ENCODE measurements at regions not wholly inside any gene's neighbourhood (a gene's known extent, or its start where the extent isn't known, plus 50 kb on each side); places are given as distances from the start of the nearest gene placed in this dataset.

DNA sequence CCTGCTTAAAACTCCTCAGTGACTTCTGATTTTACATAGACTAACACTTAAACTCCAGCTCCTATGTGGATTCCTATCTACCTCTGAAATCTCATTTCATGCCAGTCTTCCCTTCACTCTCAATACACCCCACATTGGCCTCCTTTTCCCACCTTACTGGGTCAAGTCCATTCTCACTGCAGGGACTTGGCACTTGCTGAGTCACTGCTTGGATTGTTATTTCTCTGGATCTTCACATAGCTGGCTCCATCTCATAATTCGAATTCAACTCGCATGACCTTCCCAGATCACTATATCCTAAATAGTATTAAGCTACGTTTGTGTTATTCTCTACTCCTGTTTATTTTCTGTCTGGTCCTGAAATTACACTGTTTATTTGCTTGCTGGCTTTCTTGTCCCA is 59.6 kb upstream of the FRMD4B start:
- Histone ChIP-seq H3K36me3 (no peaks in the 10 kb centered on the region), H3K27me3 (no peaks in the 10 kb centered on the region), H3K27ac (peak overlapping the region in 2 of 4 donors; percentile 28 to 41), H3K4me3 (peak overlapping the region in 2 of 4 donors; percentile 24 to 27), H3K4me1 (peaks cover 0 to 8% (median 0%) of the 10 kb centered on the region in 4 donors), H3K9me3 (no peaks in the 10 kb centered on the region)
- TF ChIP-seq, protein P1, sequence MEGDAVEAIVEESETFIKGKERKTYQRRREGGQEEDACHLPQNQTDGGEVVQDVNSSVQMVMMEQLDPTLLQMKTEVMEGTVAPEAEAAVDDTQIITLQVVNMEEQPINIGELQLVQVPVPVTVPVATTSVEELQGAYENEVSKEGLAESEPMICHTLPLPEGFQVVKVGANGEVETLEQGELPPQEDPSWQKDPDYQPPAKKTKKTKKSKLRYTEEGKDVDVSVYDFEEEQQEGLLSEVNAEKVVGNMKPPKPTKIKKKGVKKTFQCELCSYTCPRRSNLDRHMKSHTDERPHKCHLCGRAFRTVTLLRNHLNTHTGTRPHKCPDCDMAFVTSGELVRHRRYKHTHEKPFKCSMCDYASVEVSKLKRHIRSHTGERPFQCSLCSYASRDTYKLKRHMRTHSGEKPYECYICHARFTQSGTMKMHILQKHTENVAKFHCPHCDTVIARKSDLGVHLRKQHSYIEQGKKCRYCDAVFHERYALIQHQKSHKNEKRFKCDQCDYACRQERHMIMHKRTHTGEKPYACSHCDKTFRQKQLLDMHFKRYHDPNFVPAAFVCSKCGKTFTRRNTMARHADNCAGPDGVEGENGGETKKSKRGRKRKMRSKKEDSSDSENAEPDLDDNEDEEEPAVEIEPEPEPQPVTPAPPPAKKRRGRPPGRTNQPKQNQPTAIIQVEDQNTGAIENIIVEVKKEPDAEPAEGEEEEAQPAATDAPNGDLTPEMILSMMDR (IDR thresholded peaks at IDR 0.05), result no peak
- TF ChIP-seq POLR2A (IDR thresholded peaks at IDR 0.05), result no peak
- TF ChIP-seq EP300 (IDR thresholded peaks at IDR 0.05), result no peak
- no peak for TF ChIP-seq POLR2AphosphoS5 (IDR thresholded peaks at IDR 0.05)
- WGBS, 2 donors, result 67 to 78% methylated on average over 3 of the region's 3 CpGs
- DNase-seq (no peak), ATAC-seq (ENCODE audit: low FRiP score in 2 of 2) (peak in 1 of 2 donors; percentile 8)

DNA sequence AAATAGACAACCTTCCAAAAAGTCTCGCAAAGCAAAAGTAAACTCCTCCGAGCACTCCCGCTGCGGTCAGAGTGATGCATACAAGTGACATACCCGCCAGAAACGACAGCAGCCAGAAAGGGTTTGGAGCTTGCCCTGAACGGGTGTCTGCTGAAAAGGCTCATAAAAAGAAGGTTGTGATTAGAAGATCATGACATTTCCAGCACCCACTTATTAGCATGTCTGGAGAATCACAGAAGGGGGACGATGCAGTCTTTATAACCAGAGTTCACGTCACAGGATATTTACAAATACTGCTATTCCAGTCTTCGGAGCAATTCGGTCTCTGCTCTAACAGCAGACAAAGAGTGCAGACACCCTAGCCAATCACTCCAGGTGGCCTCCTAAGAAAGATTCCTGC is 59.1 kb upstream of the FRMD4B start:
- peak in 1 of 2 donors; percentile 49 for ATAC-seq (ENCODE audit: low FRiP score in 2 of 2)
- TF ChIP-seq, protein P1 (IDR thresholded peaks at IDR 0.05), result no peak
- TF ChIP-seq EP300 (IDR thresholded peaks at IDR 0.05) (no peak), POLR2AphosphoS5 (IDR thresholded peaks at IDR 0.05) (no peak), POLR2A (IDR thresholded peaks at IDR 0.05) (no peak)
- H3K9me3 ChIP-seq, result no peaks in the 10 kb centered on the region
- peak overlapping the region in 3 of 4 donors; percentile 10 to 27 (median 24) for H3K4me3 ChIP-seq
- H3K36me3 ChIP-seq, result no peaks in the 10 kb centered on the region
- H3K4me1 ChIP-seq, result peaks cover 0 to 8% (median 0%) of the 10 kb centered on the region in 4 donors
- no peak for DNase-seq
- 81 to 82% methylated on average over 11 of the region's 11 CpGs for WGBS, 2 donors
- H3K27ac ChIP-seq, result peak overlapping the region in 2 of 4 donors; percentile 28 to 41
- H3K27me3 ChIP-seq, result no peaks in the 10 kb centered on the region

DNA sequence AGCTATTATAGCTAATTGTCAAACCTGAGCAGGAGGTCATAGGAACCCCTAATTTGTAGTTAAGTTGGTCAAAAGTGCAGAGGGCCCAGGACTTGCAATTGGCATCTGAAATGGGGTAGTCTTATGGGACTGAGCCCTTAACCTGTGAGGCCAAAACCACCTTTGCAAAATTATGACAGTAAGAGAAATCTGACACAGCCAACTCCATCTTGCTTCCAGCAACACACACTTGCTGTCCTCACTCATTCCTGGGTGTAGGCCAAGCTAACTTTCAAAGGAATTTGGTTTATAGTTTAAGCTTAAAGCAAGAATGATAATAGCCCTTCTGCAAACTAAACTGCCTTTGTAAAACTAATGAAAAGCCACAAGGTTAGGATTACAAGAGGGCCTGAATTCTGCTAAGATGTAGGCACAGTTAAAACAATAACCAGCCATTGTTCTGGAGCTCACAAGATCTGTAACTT is 57.6 kb upstream of the FRMD4B start:
- no peak overlapping the region for H3K4me3 ChIP-seq
- no peaks in the 10 kb centered on the region for H3K27me3 ChIP-seq
- DNase-seq, result no peak
- H3K27ac ChIP-seq, result no peak overlapping the region
- H3K9me3 ChIP-seq, result no peaks in the 10 kb centered on the region
- ATAC-seq (ENCODE audit: low FRiP score in 2 of 2), result no peak
- peaks cover 0 to 8% (median 0%) of the 10 kb centered on the region in 4 donors for H3K4me1 ChIP-seq
- H3K36me3 ChIP-seq, result no peaks in the 10 kb centered on the region
- TF ChIP-seq EP300 (IDR thresholded peaks at IDR 0.05) (no peak), POLR2A (IDR thresholded peaks at IDR 0.05) (no peak), POLR2AphosphoS5 (IDR thresholded peaks at IDR 0.05) (no peak)
- TF ChIP-seq, protein P1 (IDR thresholded peaks at IDR 0.05), result no peak

DNA sequence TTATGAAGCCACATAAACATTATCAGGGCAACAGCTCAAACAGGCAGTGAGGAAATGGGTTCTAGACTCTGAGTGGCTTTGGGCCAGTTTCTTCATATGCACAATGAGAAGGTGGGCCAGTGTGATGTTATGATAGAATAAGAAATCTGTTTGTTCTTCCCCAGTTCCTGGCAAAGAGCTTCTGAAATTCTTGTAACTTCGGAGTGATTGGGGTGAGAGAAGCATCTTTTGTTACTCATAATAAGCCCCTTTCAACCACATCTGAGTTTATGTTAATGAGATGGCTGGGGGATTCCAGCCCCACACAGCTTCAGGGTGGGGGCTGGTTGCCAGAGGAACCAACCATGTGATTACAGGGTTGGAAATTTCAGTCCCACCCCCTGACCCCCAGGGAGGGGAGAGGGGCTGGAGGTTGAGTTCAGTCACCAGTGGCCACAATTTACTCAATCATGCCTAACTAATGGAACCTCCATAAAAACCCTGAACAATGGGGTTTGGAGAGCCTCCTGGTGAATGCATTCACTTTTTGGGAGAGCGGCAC is 57.0 kb upstream of the FRMD4B start:
- no peak overlapping the region for H3K27ac ChIP-seq

More for the DNA sequence above, 57.0 kb upstream of the FRMD4B start:
- Histone ChIP-seq H3K36me3 (no peaks in the 10 kb centered on the region), H3K4me3 (no peak overlapping the region), H3K9me3 (no peaks in the 10 kb centered on the region), H3K27me3 (no peaks in the 10 kb centered on the region), H3K4me1 (peaks cover 0 to 8% (median 0%) of the 10 kb centered on the region in 4 donors)
- TF ChIP-seq POLR2A (IDR thresholded peaks at IDR 0.05) (no peak), POLR2AphosphoS5 (IDR thresholded peaks at IDR 0.05) (no peak), EP300 (IDR thresholded peaks at IDR 0.05) (no peak)
- TF ChIP-seq, protein P1 (IDR thresholded peaks at IDR 0.05), result no peak
- ATAC-seq (ENCODE audit: low FRiP score in 2 of 2) (no peak), DNase-seq (no peak)
- WGBS, 2 donors, result 78 to 91% methylated on average over 2 of the region's 2 CpGs
